SKM-1 treated with dmso at 0.1 percent for 144 hours (cell line): ENCODE measurements at regions not wholly inside any gene's neighbourhood (a gene's known extent, or its start where the extent isn't known, plus 50 kb on each side); places are given as distances from the start of the nearest gene placed in this dataset.

Experiments used
- DNase-seq: peaks from one replicate; lab custom pipeline; 2025; ENCODE audit not compliant: unreplicated experiment; lab: John Stamatoyannopoulos, UW

- no peak for DNase-seq
These were observed 293.3 kb upstream of the THBS1 start for GRCh38 chr15:39287322-39288195.

DNA sequence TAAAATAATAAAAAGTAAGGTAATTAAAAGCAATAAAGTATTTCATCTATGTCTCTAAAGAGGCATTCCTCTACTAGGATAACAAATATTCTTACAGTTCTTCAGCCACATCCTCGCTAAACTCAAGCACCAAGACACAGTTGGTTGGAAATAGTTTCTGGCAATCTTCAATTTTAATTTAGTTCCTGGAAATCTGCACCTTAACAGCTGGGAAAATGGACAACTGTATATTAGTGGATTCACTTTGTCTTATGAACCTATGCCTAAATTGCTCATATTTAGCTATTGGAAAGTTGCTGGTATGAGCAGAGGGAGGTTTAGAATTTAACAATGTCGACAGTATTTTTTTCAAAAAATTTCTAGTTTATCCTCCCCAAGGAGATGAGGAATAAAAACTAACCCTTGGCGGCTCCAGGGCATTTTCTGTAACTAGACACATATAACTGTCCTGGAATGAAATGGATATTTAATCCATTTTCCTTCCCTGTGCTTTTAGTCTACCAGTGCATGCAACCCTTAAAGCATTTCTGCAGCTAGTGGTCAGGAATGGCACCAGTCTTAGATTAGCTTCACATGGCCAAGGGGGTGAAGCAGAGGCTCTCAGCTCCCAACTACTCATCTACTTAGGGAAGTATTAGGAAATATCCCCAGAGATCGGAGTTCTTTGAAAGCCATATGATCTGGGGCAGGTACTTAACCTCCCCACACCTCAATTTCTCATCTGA lies 290.0 kb upstream of the THBS1 start:
- no peak for DNase-seq

DNA sequence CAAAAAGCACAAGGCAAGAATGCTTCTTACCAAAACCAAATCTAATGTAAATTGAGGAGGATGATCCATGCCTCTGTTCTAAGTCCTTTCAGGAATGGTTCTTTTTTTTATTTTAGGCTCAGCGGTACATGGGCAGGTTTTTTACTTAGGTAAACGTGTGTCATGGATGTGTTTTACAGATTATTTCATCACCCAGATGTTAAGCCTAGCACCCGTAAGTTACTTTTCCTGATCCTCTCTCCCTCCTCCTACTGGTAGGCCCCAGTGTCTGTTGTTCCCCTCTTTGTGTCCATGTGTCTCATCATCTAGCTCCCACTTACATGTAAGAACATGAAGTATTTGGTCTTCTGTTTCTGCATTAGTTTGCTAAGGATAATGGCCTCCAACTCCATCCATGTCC lies 289.2 kb upstream of the THBS1 start:
- no peak for DNase-seq

DNA sequence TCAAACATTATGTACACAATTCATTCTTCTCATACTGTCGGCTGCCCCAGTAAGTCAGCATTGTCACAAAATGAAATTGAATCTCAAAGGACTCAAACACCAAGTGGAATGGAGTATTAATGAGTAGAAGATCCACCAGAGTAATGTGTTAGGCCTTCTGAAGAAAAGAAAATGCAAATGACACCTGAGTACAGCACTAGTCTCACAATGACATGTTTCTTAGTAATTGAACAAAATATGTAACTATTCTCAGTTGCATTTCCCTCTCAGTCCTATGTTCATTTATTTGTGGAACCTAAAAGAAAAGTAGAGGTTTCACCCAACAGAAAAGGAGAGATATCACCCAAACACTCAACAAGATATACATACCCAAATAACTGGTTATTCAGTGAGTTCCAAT lies 283.9 kb upstream of the THBS1 start:
- DNase-seq: no peak

- no peak for DNase-seq
These were observed 282.5 kb upstream of the THBS1 start for GRCh38 chr15:39298271-39298962.

DNA sequence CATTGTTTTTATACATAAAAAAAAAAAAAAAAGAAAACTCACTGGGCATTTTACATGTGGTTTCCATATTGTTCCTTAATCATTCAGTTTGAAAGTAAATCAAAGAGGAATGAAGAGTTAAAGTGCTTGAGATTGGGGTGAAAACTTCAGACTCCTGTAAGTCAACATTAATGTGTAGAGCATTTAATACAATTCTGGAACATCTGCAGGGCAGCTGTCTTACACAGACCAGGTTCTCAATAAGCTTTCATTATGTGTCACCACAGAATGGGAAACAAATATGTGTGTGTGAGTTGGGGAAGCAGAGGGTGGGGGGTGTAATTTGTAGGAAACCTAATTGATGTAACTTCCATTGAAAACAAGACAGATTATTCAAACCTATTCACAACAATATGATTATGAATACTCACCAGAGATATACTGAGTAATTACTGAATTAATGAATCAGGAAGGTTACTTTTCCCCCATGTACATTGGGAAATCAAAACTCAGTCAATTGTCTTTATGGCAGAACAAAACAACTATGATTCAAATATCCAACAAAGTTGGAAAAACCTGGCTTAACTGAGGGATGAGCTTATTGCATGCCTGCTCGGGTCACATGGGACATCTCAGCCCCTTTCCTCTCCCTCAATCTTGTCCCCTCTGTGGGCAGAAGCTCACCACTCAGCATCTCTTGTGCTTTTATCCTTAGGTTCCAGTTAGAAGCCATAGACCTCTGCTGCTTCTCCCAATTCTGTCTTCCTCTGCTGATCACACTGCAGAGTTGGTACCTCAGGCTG lies 281.2 kb upstream of the THBS1 start:
- DNase-seq: no peak

DNA sequence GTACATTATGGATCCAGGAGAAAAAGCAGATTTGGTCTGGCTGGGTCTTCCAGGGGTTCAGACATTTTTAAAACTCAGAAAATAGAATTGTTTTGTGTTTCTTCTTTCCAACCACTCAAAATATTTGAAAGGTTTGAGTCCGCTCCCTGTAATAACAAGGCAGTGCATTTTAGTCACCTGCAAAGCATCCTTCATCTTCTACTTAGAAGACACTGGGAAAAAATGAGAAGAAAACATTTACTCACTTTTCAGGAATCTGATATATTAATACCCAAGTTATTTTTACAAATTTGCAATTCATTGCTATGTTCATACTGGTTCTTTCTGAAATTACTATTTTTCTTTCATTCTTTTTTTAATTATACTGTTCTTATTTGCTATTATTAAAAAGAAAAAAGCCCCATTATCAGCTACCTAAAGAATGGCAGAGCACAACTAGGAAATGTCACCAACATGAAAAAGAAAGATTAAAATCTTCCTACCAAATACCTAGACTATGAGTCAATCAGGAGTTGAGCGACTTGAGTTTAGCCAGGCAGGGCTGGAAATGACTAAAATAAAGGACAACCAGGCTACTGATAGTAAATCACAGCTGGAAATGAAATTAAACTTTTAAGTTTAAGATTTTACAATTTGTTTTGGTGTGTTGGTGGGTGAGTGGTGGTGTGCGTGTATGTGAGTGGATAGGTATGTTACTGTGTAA lies 280.3 kb upstream of the THBS1 start:
- DNase-seq: no peak

DNA sequence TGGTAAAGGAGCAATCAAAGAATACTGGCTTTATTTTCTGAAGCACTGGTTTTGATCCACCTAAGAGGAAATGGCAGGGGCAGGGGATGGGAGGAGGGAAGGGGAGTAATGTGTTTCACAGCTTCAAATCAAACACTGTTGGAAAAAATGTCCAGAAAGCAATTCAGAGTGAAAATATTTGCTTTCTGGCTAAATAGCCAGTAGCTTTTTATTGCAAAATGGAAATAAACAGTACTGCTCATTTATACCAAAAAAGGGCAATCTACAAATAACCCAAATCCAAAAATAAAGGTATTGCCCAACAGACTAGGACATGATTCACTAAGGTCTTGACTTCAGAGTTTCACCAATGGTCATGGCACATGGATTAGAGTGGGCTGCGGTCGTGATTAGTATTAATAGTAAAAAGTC lies 279.3 kb upstream of the THBS1 start:
- no peak for DNase-seq

GRCh38 chr15:39302936-39303335 lies 277.9 kb upstream of the THBS1 start:
- DNase-seq: no peak

GRCh38 chr15:39304201-39304841 lies 276.6 kb upstream of the THBS1 start:
- no peak for DNase-seq

- no peak for DNase-seq
These were observed 275.7 kb upstream of the THBS1 start for GRCh38 chr15:39304931-39305728.

- no peak for DNase-seq
These were observed 270.2 kb upstream of the THBS1 start for GRCh38 chr15:39310633-39311032.

DNA sequence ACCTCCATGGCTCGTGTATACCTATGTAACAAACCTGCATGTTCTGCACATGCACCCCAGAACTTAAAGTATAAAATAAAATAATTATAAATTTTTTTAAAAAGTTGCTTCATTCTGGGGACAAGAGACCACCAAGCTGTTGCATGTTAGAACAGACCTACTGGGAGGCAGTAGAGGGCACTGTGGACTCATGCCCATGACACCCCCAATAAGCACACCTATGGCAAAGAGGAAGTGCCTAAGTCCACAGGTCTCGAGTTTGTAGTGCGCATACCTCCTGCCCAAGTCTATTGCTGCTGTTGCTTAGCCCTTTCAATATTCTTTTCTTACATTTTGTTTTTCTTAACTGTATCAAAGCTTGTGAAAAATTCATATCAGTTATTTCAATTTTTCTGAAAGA lies 267.9 kb upstream of the THBS1 start:
- DNase-seq: peak; percentile 61

DNA sequence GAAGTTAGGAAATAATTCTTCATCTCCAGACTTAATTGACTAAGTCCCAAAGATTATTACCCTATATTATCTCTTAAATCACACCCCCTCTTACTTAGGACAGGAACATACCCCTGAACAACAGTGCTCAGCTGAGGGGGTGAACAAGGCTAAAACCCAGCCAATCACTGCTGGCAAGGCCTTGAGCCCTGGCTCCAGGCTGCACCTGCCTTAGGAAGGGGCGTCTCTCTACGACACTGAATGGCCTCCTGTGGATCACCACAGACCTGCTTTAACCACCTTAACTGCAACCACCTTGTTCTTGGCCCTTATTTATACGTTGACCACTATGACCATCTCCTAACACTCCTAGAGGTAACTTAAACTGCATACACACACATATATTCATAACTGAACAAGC lies 267.4 kb upstream of the THBS1 start:
- DNase-seq: no peak

DNA sequence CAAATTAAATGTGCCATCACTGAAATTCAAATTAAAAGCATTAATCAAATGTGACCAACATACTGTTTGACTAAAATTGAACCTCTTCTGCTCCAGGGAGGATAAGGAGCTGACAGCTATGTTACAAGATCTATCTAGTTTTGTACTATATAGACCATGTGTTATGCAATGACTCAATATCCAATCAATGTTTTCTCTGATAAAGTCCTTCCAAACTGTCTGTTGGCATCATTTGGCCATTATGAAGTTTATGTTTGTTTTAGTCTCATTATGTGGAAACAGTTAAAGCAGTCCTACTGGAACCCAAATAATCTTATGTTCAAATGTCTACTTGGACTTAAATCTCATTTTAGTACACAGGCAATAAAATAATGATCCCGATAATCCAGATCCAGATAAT lies 267.0 kb upstream of the THBS1 start:
- DNase-seq: no peak

GRCh38 chr15:39315206-39315850 lies 265.6 kb upstream of the THBS1 start:
- DNase-seq: no peak

GRCh38 chr15:39317225-39317624 lies 263.7 kb upstream of the THBS1 start:
- no peak for DNase-seq

GRCh38 chr15:39318231-39318630 lies 262.6 kb upstream of the THBS1 start:
- DNase-seq: no peak

DNA sequence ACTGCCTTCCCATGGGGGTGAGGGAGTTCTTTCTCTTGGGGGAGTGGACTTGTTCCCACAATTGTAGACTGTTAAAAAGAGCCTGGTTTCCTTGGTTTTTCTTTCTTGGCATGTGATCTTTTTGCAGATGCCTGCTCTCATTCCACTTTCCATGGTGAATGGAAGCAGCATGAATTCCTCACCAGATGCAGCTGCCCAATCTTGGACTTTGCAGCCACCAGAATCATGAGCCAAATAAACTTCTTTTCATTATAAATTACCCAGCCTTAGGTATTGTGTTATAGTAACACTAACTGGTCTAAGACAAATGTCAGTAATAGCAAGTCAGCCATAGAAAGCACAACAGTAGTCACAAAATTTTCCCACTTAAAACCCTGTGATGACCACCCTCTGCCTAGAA lies 260.5 kb upstream of the THBS1 start:
- no peak for DNase-seq
